ENCODE measurements at regions not wholly inside any gene's neighbourhood (a gene's known extent, or its start where the extent isn't known, plus 50 kb on each side); places are given as distances from the start of the nearest gene placed in this dataset.

- Histone ChIP-seq H3K36me3 (no peaks in the 10 kb centered on the region), H3K9me3 (replicated peaks in 1 of 11) (peaks cover 7 to 28% (median 15%) of the 10 kb centered on the region in 11 experiments; a peak in 14 of 22 replicates), H4K20me1 (no peaks in the 10 kb centered on the region), H3K27me3 (no peaks in the 10 kb centered on the region), H3K4me2 (no peak overlapping the region), H3K4me3 (no peak overlapping the region), H3K9ac (no peak overlapping the region), H3K4me1 (peaks cover 0 to 6% (median 0%) of the 10 kb centered on the region in 10 experiments; a peak in 2 of 20 replicates), H3K27ac (no peak overlapping the region)
- TF ChIP-seq Cebpa-rat (IDR thresholded peaks at IDR 0.05) = no peak
These were observed 351.5 kb upstream of the DDX53 start for GRCh38 chrX:22648281-22648680.

GRCh38 chrX:22650691-22651090, 349.1 kb upstream of the DDX53 start:
- no peaks in the 10 kb centered on the region for H3K27me3 ChIP-seq
- H3K4me1 ChIP-seq = peaks cover 0 to 6% (median 0%) of the 10 kb centered on the region in 10 experiments; a peak in 2 of 20 replicates
- no peak overlapping the region for H3K27ac ChIP-seq
- peaks cover 7 to 37% (median 15%) of the 10 kb centered on the region in 11 experiments; a peak in 16 of 22 replicates for H3K9me3 ChIP-seq (replicated peaks in 1 of 11)
- H3K9ac ChIP-seq = no peak overlapping the region
- no peak for TF ChIP-seq Cebpa-rat (IDR thresholded peaks at IDR 0.05)
- no peaks in the 10 kb centered on the region for H3K36me3 ChIP-seq
- no peak overlapping the region for H3K4me3 ChIP-seq
- no peaks in the 10 kb centered on the region for H4K20me1 ChIP-seq
- H3K4me2 ChIP-seq = no peak overlapping the region

GRCh38 chrX:22652596-22652995, 347.2 kb upstream of the DDX53 start:
- H3K4me1 ChIP-seq = peaks cover 0 to 13% (median 0%) of the 10 kb centered on the region in 10 experiments; a peak in 2 of 20 replicates
- no peaks in the 10 kb centered on the region for H3K36me3 ChIP-seq
- no peaks in the 10 kb centered on the region for H4K20me1 ChIP-seq
- no peak overlapping the region for H3K27ac ChIP-seq
- no peaks in the 10 kb centered on the region for H3K27me3 ChIP-seq
- 0 out of 22 replicates have a peak overlapping the region, but pooled peaks of 2 of the 11 experiments have one; percentile 13 to 21 for H3K4me2 ChIP-seq
- H3K9me3 ChIP-seq (replicated peaks in 1 of 11) = peaks cover 0 to 38% (median 14%) of the 10 kb centered on the region in 11 experiments; a peak in 17 of 22 replicates
- TF ChIP-seq Cebpa-rat (IDR thresholded peaks at IDR 0.05) = no peak
- no peak overlapping the region for H3K4me3 ChIP-seq
- H3K9ac ChIP-seq = no peak overlapping the region

- Histone ChIP-seq H3K27me3 (no peaks in the 10 kb centered on the region), H3K9me3 (replicated peaks in 1 of 11) (peaks cover 0 to 30% (median 17%) of the 10 kb centered on the region in 11 experiments; a peak in 16 of 22 replicates), H3K4me1 (peaks cover 0 to 7% (median 0%) of the 10 kb centered on the region in 10 experiments; a peak in 1 of 20 replicates), H4K20me1 (no peaks in the 10 kb centered on the region), H3K4me3 (no peak overlapping the region), H3K36me3 (no peaks in the 10 kb centered on the region), H3K9ac (no peak overlapping the region), H3K27ac (no peak overlapping the region), H3K4me2 (no peak overlapping the region)
- no peak for TF ChIP-seq Cebpa-rat (IDR thresholded peaks at IDR 0.05)
These were observed 339.0 kb upstream of the DDX53 start for GRCh38 chrX:22660756-22661155.

- H3K4me2 ChIP-seq = no peak overlapping the region
- no peak overlapping the region for H3K4me3 ChIP-seq
- no peaks in the 10 kb centered on the region for H3K4me1 ChIP-seq
- H3K27ac ChIP-seq = no peak overlapping the region
- TF ChIP-seq Cebpa-rat (IDR thresholded peaks at IDR 0.05) = no peak
- H4K20me1 ChIP-seq = no peaks in the 10 kb centered on the region
- peaks cover 0 to 20% (median 7%) of the 10 kb centered on the region in 11 experiments; a peak in 9 of 22 replicates for H3K9me3 ChIP-seq (replicated peaks in 1 of 11)
- no peaks in the 10 kb centered on the region for H3K36me3 ChIP-seq
- no peaks in the 10 kb centered on the region for H3K27me3 ChIP-seq
- no peak overlapping the region for H3K9ac ChIP-seq
These were observed 337.0 kb upstream of the DDX53 start for GRCh38 chrX:22662776-22663175.

- Histone ChIP-seq H3K36me3 (no peaks in the 10 kb centered on the region), H3K27ac (no peak overlapping the region), H3K4me3 (no peak overlapping the region), H3K9ac (no peak overlapping the region), H3K27me3 (no peaks in the 10 kb centered on the region), H4K20me1 (no peaks in the 10 kb centered on the region), H3K9me3 (replicated peaks in 1 of 11) (peaks cover 0 to 28% (median 7%) of the 10 kb centered on the region in 11 experiments; a peak in 10 of 22 replicates), H3K4me1 (no peaks in the 10 kb centered on the region), H3K4me2 (no peak overlapping the region)
- TF ChIP-seq Cebpa-rat (IDR thresholded peaks at IDR 0.05) = no peak
These were observed 334.9 kb upstream of the DDX53 start for GRCh38 chrX:22664826-22665225.

- peaks cover 0 to 33% (median 12%) of the 10 kb centered on the region in 11 experiments; a peak in 15 of 22 replicates for H3K9me3 ChIP-seq (replicated peaks in 1 of 11)
- no peaks in the 10 kb centered on the region for H3K36me3 ChIP-seq
- no peaks in the 10 kb centered on the region for H4K20me1 ChIP-seq
- no peak overlapping the region for H3K4me2 ChIP-seq
- no peak overlapping the region for H3K9ac ChIP-seq
- no peak overlapping the region for H3K4me3 ChIP-seq
- H3K27ac ChIP-seq = no peak overlapping the region
- H3K4me1 ChIP-seq = no peaks in the 10 kb centered on the region
- TF ChIP-seq Cebpa-rat (IDR thresholded peaks at IDR 0.05) = 0 out of 22 replicates have a peak, but pooled peaks of 1 of the 11 experiments have one; percentile 14
- no peaks in the 10 kb centered on the region for H3K27me3 ChIP-seq
These were observed 333.9 kb upstream of the DDX53 start for GRCh38 chrX:22665818-22666217.

- Histone ChIP-seq H4K20me1 (no peaks in the 10 kb centered on the region), H3K9ac (no peak overlapping the region), H3K9me3 (replicated peaks in 1 of 11) (peaks cover 6 to 39% (median 19%) of the 10 kb centered on the region in 11 experiments; a peak in 17 of 22 replicates), H3K27me3 (no peaks in the 10 kb centered on the region), H3K27ac (no peak overlapping the region), H3K36me3 (no peaks in the 10 kb centered on the region), H3K4me1 (no peaks in the 10 kb centered on the region), H3K4me2 (no peak overlapping the region), H3K4me3 (no peak overlapping the region)
- no peak for TF ChIP-seq Cebpa-rat (IDR thresholded peaks at IDR 0.05)
These were observed 333.3 kb upstream of the DDX53 start for GRCh38 chrX:22666441-22666840.

- H3K4me2 ChIP-seq = peak overlapping the region in 9 of 11 experiments; percentile 7 to 77 (median 63); a peak in 16 of 22 replicates
- TF ChIP-seq Cebpa-rat (IDR thresholded peaks at IDR 0.05) = no peak
- H3K4me3 ChIP-seq = no peak overlapping the region
- no peaks in the 10 kb centered on the region for H3K36me3 ChIP-seq
- no peaks in the 10 kb centered on the region for H4K20me1 ChIP-seq
- peak overlapping the region in 2 of 11 experiments; percentile 8 to 10; a peak in 1 of 22 replicates for H3K27ac ChIP-seq
- H3K27me3 ChIP-seq = no peaks in the 10 kb centered on the region
- peak overlapping the region in 1 of 11 experiments; percentile 33; a peak in 1 of 22 replicates for H3K9ac ChIP-seq
- H3K9me3 ChIP-seq (replicated peaks in 1 of 11) = peaks cover 25 to 56% (median 40%) of the 10 kb centered on the region in 11 experiments
- peaks cover 0 to 32% (median 17%) of the 10 kb centered on the region in 10 experiments; a peak in 15 of 20 replicates for H3K4me1 ChIP-seq
These were observed 324.8 kb upstream of the DDX53 start for GRCh38 chrX:22674932-22675331.
